Keratinocyte (primary cell): ENCODE measurements at regions not wholly inside any gene's neighbourhood (a gene's known extent, or its start where the extent isn't known, plus 50 kb on each side); places are given as distances from the start of the nearest gene placed in this dataset.

ENCODE experiments used
- DNase-seq: peaks from one replicate; pipeline ENCODE4 v3.0.0-alpha.2; 2011; ENCODE audit warnings: low read depth, missing footprints, low spot score
- FAIRE-seq: peaks from 2 replicates; lab custom pipeline; 2011; peaks lifted over from hg19 to GRCh38; lab: Jason Lieb, UNC
- H2AFZ ChIP-seq: 2 replicates; pipeline ENCODE4 v1.6.0; 2012; ENCODE audit warnings: low read length, control low read depth, inconsistent platforms; ENCODE audit not compliant: control insufficient read depth
- H3K27ac ChIP-seq: 2 replicates; pipeline ENCODE4 v1.5.1; 2011; ENCODE audit warnings: low read length; ENCODE audit not compliant: control insufficient read depth, insufficient read depth
- H3K27me3 ChIP-seq: 3 replicates; pipeline ENCODE4 v1.6.0; 2011; ENCODE audit warnings: low read length; ENCODE audit not compliant: control insufficient read depth, insufficient read depth; ENCODE audit errors: extremely low read depth
- H3K36me3 ChIP-seq, 2 experiments: 2 replicates in 1 of 2; 3 replicates in 1 of 2; pipeline ENCODE4 v1.5.1; 2011; ENCODE audit warnings: low read length in 2 of 2, mild to moderate bottlenecking in 1 of 2; ENCODE audit not compliant: control insufficient read depth in 2 of 2, insufficient read depth in 2 of 2; ENCODE audit errors: extremely low read depth in 1 of 2
- H3K4me1 ChIP-seq: 3 replicates; pipeline ENCODE4 v1.5.1; 2011; ENCODE audit warnings: low read length; ENCODE audit not compliant: control insufficient read depth, insufficient read depth; ENCODE audit errors: extremely low read depth
- H3K4me2 ChIP-seq: 3 replicates; pipeline ENCODE4 v1.6.0; 2011; ENCODE audit warnings: low read depth, low read length; ENCODE audit not compliant: control insufficient read depth, insufficient read depth; ENCODE audit errors: extremely low read depth
- H3K4me3 ChIP-seq, 3 experiments: fragments of 200-600 bp in 1 of 3; sonication (generic) in 1 of 3; 2 replicates in 2 of 3; 3 replicates in 1 of 3; pipeline ENCODE4 v1.5.1; 2011 to 2016; ENCODE audit warnings: low read length in 3 of 3, mild to moderate bottlenecking in 3 of 3, control low read depth in 2 of 3, inconsistent platforms in 1 of 3, low read depth in 1 of 3, mixed read lengths in 1 of 3, mixed run types in 1 of 3, moderate library complexity in 1 of 3; ENCODE audit not compliant: control insufficient read depth in 2 of 3, insufficient read depth in 2 of 3; ENCODE audit errors: extremely low read depth in 1 of 3
- H3K79me2 ChIP-seq: 2 replicates; pipeline ENCODE4 v1.6.0; 2012; ENCODE audit warnings: low read length; ENCODE audit not compliant: control insufficient read depth, insufficient read depth
- H3K9ac ChIP-seq: 3 replicates; pipeline ENCODE4 v1.6.0; 2011; ENCODE audit warnings: low read length; ENCODE audit not compliant: control insufficient read depth, insufficient read depth; ENCODE audit errors: extremely low read depth
- H3K9me1 ChIP-seq: 3 replicates; pipeline ENCODE4 v1.6.0; 2011; ENCODE audit warnings: low read length; ENCODE audit not compliant: control insufficient read depth, insufficient read depth; ENCODE audit errors: extremely low read depth
- H3K9me3 ChIP-seq: 2 replicates; pipeline ENCODE4 v1.5.1; 2012; ENCODE audit warnings: low read depth, low read length; ENCODE audit not compliant: control insufficient read depth
- H4K20me1 ChIP-seq: 3 replicates; pipeline ENCODE4 v1.6.0; 2011; ENCODE audit warnings: low read length; ENCODE audit not compliant: control insufficient read depth, insufficient read depth; ENCODE audit errors: extremely low read depth
- CTCF ChIP-seq, 3 experiments: IDR thresholded peaks in 1 of 3; conservative IDR thresholded peaks in 1 of 3; optimal IDR thresholded peaks in 1 of 3; 2 replicates in 2 of 3; 3 replicates in 1 of 3; pipeline versions ENCODE3 to v1.5.1; 2011; ENCODE audit warnings: low read length in 3 of 3, mild to moderate bottlenecking in 3 of 3, moderate library complexity in 2 of 3, control low read depth in 1 of 3, inconsistent platforms in 1 of 3; ENCODE audit not compliant: insufficient read depth in 2 of 3; ENCODE audit errors: extremely low read depth in 1 of 3
- EZH2 ChIP-seq: IDR thresholded peaks from one replicate; pipeline ENCODE4 v1.6.1; 2012; ENCODE audit warnings: inconsistent platforms, mild to moderate bottlenecking, low read length, moderate library complexity
- dilution Hi-C: fragments of 300-500 bp; cut with MboI; formaldehyde crosslinking; loops from one replicate; pipeline ENCODE4 v1.7.0; 2020; ENCODE audit warnings: low sequenced_read_pairs; ENCODE audit not compliant: extremely low pct_ligation_motif_present

GRCh38 chr2:235156055-235156454, 204.2 kb downstream of the SH3BP4 start:
- Histone ChIP-seq H3K4me2 (no peak overlapping the region), H3K9me1 (no peaks in the 10 kb centered on the region), H3K9me3 (no peaks in the 10 kb centered on the region), H3K79me2 (no peaks in the 10 kb centered on the region), H3K9ac (no peak overlapping the region), H2AFZ (no peak overlapping the region), H3K36me3 (no peaks in the 10 kb centered on the region), H4K20me1 (no peaks in the 10 kb centered on the region), H3K4me3 (no peak overlapping the region), H3K4me1 (no peaks in the 10 kb centered on the region), H3K27ac (no peak overlapping the region), H3K27me3 (peaks cover 10% of the 10 kb centered on the region)
- FAIRE-seq (no peak), DNase-seq (no peak)
- TF ChIP-seq EZH2 = no peak
- TF ChIP-seq CTCF (optimal IDR thresholded peaks at IDR 0.05 in 1 of 3, IDR thresholded peaks at IDR 0.05 in 1 of 3, conservative IDR thresholded peaks at IDR 0.05 in 1 of 3; ENCODE audit: extremely low read depth in 1 of 3, insufficient read depth in 2 of 3, low read length in 3 of 3) = no peak
- dilution Hi-C loops = no loop called here

GRCh38 chr2:235157746-235158482, 206.1 kb downstream of the SH3BP4 start:
- no peak for TF ChIP-seq CTCF (optimal IDR thresholded peaks at IDR 0.05 in 1 of 3, IDR thresholded peaks at IDR 0.05 in 1 of 3, conservative IDR thresholded peaks at IDR 0.05 in 1 of 3; ENCODE audit: extremely low read depth in 1 of 3, insufficient read depth in 2 of 3, low read length in 3 of 3)
- no peak for TF ChIP-seq EZH2
- Histone ChIP-seq H3K4me1 (no peaks in the 10 kb centered on the region), H3K36me3 (no peaks in the 10 kb centered on the region), H2AFZ (no peak overlapping the region), H3K27me3 (peaks cover 10% of the 10 kb centered on the region), H3K79me2 (no peaks in the 10 kb centered on the region), H3K4me3 (no peak overlapping the region), H3K4me2 (no peak overlapping the region), H3K9ac (no peak overlapping the region), H3K27ac (no peak overlapping the region), H4K20me1 (no peaks in the 10 kb centered on the region), H3K9me1 (no peaks in the 10 kb centered on the region), H3K9me3 (no peaks in the 10 kb centered on the region)
- DNase-seq (no peak), FAIRE-seq (no peak)
- dilution Hi-C loops = no loop called here
